NCI-H82 treated with DMSO at 0.1 percent for 48 hours (cell line): ENCODE measurements at regions not wholly inside any gene's neighbourhood (a gene's known extent, or its start where the extent isn't known, plus 50 kb on each side); places are given as distances from the start of the nearest gene placed in this dataset.

Source experiments
- DNase-seq: peaks from one replicate; lab custom pipeline; 2025; ENCODE audit not compliant: unreplicated experiment; lab: John Stamatoyannopoulos, UW

GRCh38 chr11:79956061-79956460, 515.2 kb upstream of the TENM4 start:
- DNase-seq = no peak

GRCh38 chr11:79953629-79954028, 512.8 kb upstream of the TENM4 start:
- DNase-seq = no peak

- DNase-seq = no peak
Measured at GRCh38 chr11:79950741-79951140, 509.9 kb upstream of the TENM4 start.

- DNase-seq = no peak
Measured at GRCh38 chr11:79950172-79950571, 509.3 kb upstream of the TENM4 start.

GRCh38 chr11:79949574-79949973, 508.7 kb upstream of the TENM4 start:
- no peak for DNase-seq

GRCh38 chr11:79942646-79943045, 501.8 kb upstream of the TENM4 start:
- DNase-seq = no peak

GRCh38 chr11:79942090-79942489, 501.3 kb upstream of the TENM4 start:
- no peak for DNase-seq

GRCh38 chr11:79940974-79941735, 500.3 kb upstream of the TENM4 start:
- no peak for DNase-seq

- no peak for DNase-seq
Measured at GRCh38 chr11:79940165-79940564, 499.3 kb upstream of the TENM4 start.

- no peak for DNase-seq
Measured at GRCh38 chr11:79939111-79939510, 498.3 kb upstream of the TENM4 start.

GRCh38 chr11:79937676-79938334, 497.0 kb upstream of the TENM4 start:
- DNase-seq = no peak

GRCh38 chr11:79932612-79933011, 491.8 kb upstream of the TENM4 start:
- DNase-seq = no peak

GRCh38 chr11:79931692-79932091, 490.9 kb upstream of the TENM4 start:
- DNase-seq = no peak

GRCh38 chr11:79926707-79927106, 485.9 kb upstream of the TENM4 start:
- no peak for DNase-seq

- DNase-seq = no peak
Measured at GRCh38 chr11:79925570-79925969, 484.7 kb upstream of the TENM4 start.

- DNase-seq = no peak
Measured at GRCh38 chr11:79922641-79923040, 481.8 kb upstream of the TENM4 start.

- no peak for DNase-seq
Measured at GRCh38 chr11:79920480-79920879, 479.6 kb upstream of the TENM4 start.

- DNase-seq = no peak
Measured at GRCh38 chr11:79919350-79919749, 478.5 kb upstream of the TENM4 start.

- DNase-seq = no peak
Measured at GRCh38 chr11:79918846-79919245, 478.0 kb upstream of the TENM4 start.

GRCh38 chr11:79906164-79906563, 465.3 kb upstream of the TENM4 start:
- DNase-seq = no peak

- no peak for DNase-seq
Measured at GRCh38 chr11:79902493-79902892, 461.7 kb upstream of the TENM4 start.

GRCh38 chr11:79897896-79898295, 457.1 kb upstream of the TENM4 start:
- DNase-seq = no peak

- no peak for DNase-seq
Measured at GRCh38 chr11:79896258-79896657, 455.4 kb upstream of the TENM4 start.
